Keratinocyte (primary cell): ENCODE measurements at regions not wholly inside any gene's neighbourhood (a gene's known extent, or its start where the extent isn't known, plus 50 kb on each side); places are given as distances from the start of the nearest gene placed in this dataset.

ENCODE experiments used
- DNase-seq: peaks from one replicate; pipeline ENCODE4 v3.0.0-alpha.2; 2011; ENCODE audit warnings: low read depth, missing footprints, low spot score
- FAIRE-seq: peaks from 2 replicates; lab custom pipeline; 2011; peaks lifted over from hg19 to GRCh38; lab: Jason Lieb, UNC
- H2AFZ ChIP-seq: 2 replicates; pipeline ENCODE4 v1.6.0; 2012; ENCODE audit warnings: low read length, control low read depth, inconsistent platforms; ENCODE audit not compliant: control insufficient read depth
- H3K27ac ChIP-seq: 2 replicates; pipeline ENCODE4 v1.5.1; 2011; ENCODE audit warnings: low read length; ENCODE audit not compliant: control insufficient read depth, insufficient read depth
- H3K27me3 ChIP-seq: 3 replicates; pipeline ENCODE4 v1.6.0; 2011; ENCODE audit warnings: low read length; ENCODE audit not compliant: control insufficient read depth, insufficient read depth; ENCODE audit errors: extremely low read depth
- H3K36me3 ChIP-seq, 2 experiments: 2 replicates in 1 of 2; 3 replicates in 1 of 2; pipeline ENCODE4 v1.5.1; 2011; ENCODE audit warnings: low read length in 2 of 2, mild to moderate bottlenecking in 1 of 2; ENCODE audit not compliant: control insufficient read depth in 2 of 2, insufficient read depth in 2 of 2; ENCODE audit errors: extremely low read depth in 1 of 2
- H3K4me1 ChIP-seq: 3 replicates; pipeline ENCODE4 v1.5.1; 2011; ENCODE audit warnings: low read length; ENCODE audit not compliant: control insufficient read depth, insufficient read depth; ENCODE audit errors: extremely low read depth
- H3K4me2 ChIP-seq: 3 replicates; pipeline ENCODE4 v1.6.0; 2011; ENCODE audit warnings: low read depth, low read length; ENCODE audit not compliant: control insufficient read depth, insufficient read depth; ENCODE audit errors: extremely low read depth
- H3K4me3 ChIP-seq, 3 experiments: fragments of 200-600 bp in 1 of 3; sonication (generic) in 1 of 3; 2 replicates in 2 of 3; 3 replicates in 1 of 3; pipeline ENCODE4 v1.5.1; 2011 to 2016; ENCODE audit warnings: low read length in 3 of 3, mild to moderate bottlenecking in 3 of 3, control low read depth in 2 of 3, inconsistent platforms in 1 of 3, low read depth in 1 of 3, mixed read lengths in 1 of 3, mixed run types in 1 of 3, moderate library complexity in 1 of 3; ENCODE audit not compliant: control insufficient read depth in 2 of 3, insufficient read depth in 2 of 3; ENCODE audit errors: extremely low read depth in 1 of 3
- H3K79me2 ChIP-seq: 2 replicates; pipeline ENCODE4 v1.6.0; 2012; ENCODE audit warnings: low read length; ENCODE audit not compliant: control insufficient read depth, insufficient read depth
- H3K9ac ChIP-seq: 3 replicates; pipeline ENCODE4 v1.6.0; 2011; ENCODE audit warnings: low read length; ENCODE audit not compliant: control insufficient read depth, insufficient read depth; ENCODE audit errors: extremely low read depth
- H3K9me1 ChIP-seq: 3 replicates; pipeline ENCODE4 v1.6.0; 2011; ENCODE audit warnings: low read length; ENCODE audit not compliant: control insufficient read depth, insufficient read depth; ENCODE audit errors: extremely low read depth
- H3K9me3 ChIP-seq: 2 replicates; pipeline ENCODE4 v1.5.1; 2012; ENCODE audit warnings: low read depth, low read length; ENCODE audit not compliant: control insufficient read depth
- H4K20me1 ChIP-seq: 3 replicates; pipeline ENCODE4 v1.6.0; 2011; ENCODE audit warnings: low read length; ENCODE audit not compliant: control insufficient read depth, insufficient read depth; ENCODE audit errors: extremely low read depth
- EZH2 ChIP-seq: IDR thresholded peaks from one replicate; pipeline ENCODE4 v1.6.1; 2012; ENCODE audit warnings: inconsistent platforms, mild to moderate bottlenecking, low read length, moderate library complexity
- dilution Hi-C: fragments of 300-500 bp; cut with MboI; formaldehyde crosslinking; loops from one replicate; pipeline ENCODE4 v1.7.0; 2020; ENCODE audit warnings: low sequenced_read_pairs; ENCODE audit not compliant: extremely low pct_ligation_motif_present
- TF ChIP-seq, protein P1 (sequence below), 3 experiments: IDR thresholded peaks in 1 of 3; conservative IDR thresholded peaks in 1 of 3; optimal IDR thresholded peaks in 1 of 3; 2 replicates in 2 of 3; 3 replicates in 1 of 3; pipeline versions ENCODE3 to v1.5.1; 2011; ENCODE audit warnings: low read length in 3 of 3, mild to moderate bottlenecking in 3 of 3, moderate library complexity in 2 of 3, control low read depth in 1 of 3, inconsistent platforms in 1 of 3; ENCODE audit not compliant: insufficient read depth in 2 of 3; ENCODE audit errors: extremely low read depth in 1 of 3

DNA sequence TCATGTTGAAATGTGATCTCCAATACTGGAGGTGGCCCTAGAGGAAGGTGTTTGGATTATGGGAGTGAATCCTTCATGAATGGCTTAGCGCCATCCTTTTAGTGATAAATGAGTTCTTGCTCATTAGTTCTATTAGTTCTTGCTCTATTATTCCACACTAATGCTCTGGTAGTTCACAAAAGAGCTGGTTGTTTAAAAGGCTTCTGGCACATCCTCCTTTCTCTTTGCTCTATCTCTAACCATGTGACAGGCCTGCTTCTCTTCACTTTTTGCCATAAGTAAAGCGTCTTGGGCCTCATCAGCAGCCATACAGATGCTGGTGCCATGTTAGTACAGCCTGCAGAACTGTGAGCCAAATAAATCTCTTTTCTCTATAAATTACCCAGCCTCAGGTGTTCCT is 469.9 kb downstream of the GUCY1A2 start:
- no peaks in the 10 kb centered on the region for H3K27me3 ChIP-seq
- H3K9me1 ChIP-seq: no peaks in the 10 kb centered on the region
- H3K9ac ChIP-seq: no peak overlapping the region
- no peaks in the 10 kb centered on the region for H3K36me3 ChIP-seq
- H4K20me1 ChIP-seq: no peaks in the 10 kb centered on the region
- H2AFZ ChIP-seq: no peak overlapping the region
- dilution Hi-C loops: no loop called here
- H3K4me3 ChIP-seq: no peak overlapping the region
- no peak for DNase-seq
- no peak for TF ChIP-seq EZH2
- TF ChIP-seq, protein P1, sequence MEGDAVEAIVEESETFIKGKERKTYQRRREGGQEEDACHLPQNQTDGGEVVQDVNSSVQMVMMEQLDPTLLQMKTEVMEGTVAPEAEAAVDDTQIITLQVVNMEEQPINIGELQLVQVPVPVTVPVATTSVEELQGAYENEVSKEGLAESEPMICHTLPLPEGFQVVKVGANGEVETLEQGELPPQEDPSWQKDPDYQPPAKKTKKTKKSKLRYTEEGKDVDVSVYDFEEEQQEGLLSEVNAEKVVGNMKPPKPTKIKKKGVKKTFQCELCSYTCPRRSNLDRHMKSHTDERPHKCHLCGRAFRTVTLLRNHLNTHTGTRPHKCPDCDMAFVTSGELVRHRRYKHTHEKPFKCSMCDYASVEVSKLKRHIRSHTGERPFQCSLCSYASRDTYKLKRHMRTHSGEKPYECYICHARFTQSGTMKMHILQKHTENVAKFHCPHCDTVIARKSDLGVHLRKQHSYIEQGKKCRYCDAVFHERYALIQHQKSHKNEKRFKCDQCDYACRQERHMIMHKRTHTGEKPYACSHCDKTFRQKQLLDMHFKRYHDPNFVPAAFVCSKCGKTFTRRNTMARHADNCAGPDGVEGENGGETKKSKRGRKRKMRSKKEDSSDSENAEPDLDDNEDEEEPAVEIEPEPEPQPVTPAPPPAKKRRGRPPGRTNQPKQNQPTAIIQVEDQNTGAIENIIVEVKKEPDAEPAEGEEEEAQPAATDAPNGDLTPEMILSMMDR (optimal IDR thresholded peaks at IDR 0.05 in 1 of 3, IDR thresholded peaks at IDR 0.05 in 1 of 3, conservative IDR thresholded peaks at IDR 0.05 in 1 of 3; ENCODE audit: extremely low read depth in 1 of 3, insufficient read depth in 2 of 3, low read length in 3 of 3): no peak
- no peaks in the 10 kb centered on the region for H3K4me1 ChIP-seq
- no peak for FAIRE-seq
- no peak overlapping the region for H3K27ac ChIP-seq
- H3K9me3 ChIP-seq: no peaks in the 10 kb centered on the region
- H3K79me2 ChIP-seq: no peaks in the 10 kb centered on the region
- H3K4me2 ChIP-seq: no peak overlapping the region

DNA sequence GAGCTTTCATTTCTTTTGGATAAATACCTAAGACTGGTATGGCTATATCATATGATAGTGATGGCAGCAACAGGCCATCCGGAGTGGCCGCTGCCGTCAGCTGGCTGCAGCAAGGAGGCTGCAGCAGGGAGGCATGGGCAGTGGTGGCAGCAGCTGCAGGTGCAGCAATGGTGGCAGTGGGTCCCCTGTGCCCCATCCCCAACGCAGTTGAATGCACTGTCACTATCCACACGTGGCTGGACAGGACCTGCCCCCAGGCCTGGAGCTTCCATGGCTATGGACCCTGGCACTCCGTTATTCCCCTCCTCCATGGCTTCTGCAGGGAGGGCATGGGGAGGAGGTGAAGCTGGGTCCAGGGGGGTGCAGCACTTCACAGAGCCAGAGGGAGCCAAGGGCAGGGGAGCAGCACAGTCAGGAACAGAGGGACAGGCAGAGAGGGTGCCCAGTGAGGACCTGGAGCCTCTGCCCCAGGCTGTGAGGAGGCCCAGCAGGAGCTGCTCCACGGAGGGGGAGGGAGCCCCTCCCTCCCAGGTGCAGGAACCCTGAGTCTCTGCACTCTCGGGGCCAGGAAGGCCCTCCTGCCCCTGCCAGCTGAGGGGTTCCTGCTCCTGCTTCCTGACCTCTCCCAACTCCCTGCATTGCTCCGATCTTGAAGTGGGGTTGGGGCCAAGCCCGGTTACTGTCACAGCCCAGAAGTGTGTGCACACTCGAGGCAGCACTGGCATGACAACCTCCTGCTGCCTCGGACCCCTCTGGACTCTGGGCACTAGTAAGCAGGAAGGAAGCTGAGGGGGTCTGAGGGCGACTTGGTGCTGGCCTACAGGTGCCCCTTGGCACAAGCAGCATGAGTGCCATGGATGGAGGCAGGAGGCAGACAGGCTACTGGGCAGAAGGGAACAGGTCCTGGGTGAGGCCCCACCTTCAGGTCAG is 466.3 kb downstream of the GUCY1A2 start:
- DNase-seq (no peak), FAIRE-seq (no peak)
- no peaks in the 10 kb centered on the region for H3K36me3 ChIP-seq
- H3K9ac ChIP-seq: no peak overlapping the region
- no peak overlapping the region for H3K4me2 ChIP-seq
- no peaks in the 10 kb centered on the region for H3K79me2 ChIP-seq
- no peaks in the 10 kb centered on the region for H3K27me3 ChIP-seq
- H3K9me3 ChIP-seq: no peaks in the 10 kb centered on the region
- dilution Hi-C loops: no loop called here
- H2AFZ ChIP-seq: no peak overlapping the region
- no peaks in the 10 kb centered on the region for H3K4me1 ChIP-seq
- H4K20me1 ChIP-seq: no peaks in the 10 kb centered on the region
- no peak overlapping the region for H3K27ac ChIP-seq
- H3K4me3 ChIP-seq: no peak overlapping the region
- no peaks in the 10 kb centered on the region for H3K9me1 ChIP-seq
- TF ChIP-seq EZH2: no peak
- TF ChIP-seq, protein P1 (optimal IDR thresholded peaks at IDR 0.05 in 1 of 3, IDR thresholded peaks at IDR 0.05 in 1 of 3, conservative IDR thresholded peaks at IDR 0.05 in 1 of 3; ENCODE audit: extremely low read depth in 1 of 3, insufficient read depth in 2 of 3, low read length in 3 of 3): no peak
